ENCODE measurements at regions not wholly inside any gene's neighbourhood (a gene's known extent, or its start where the extent isn't known, plus 50 kb on each side); places are given as distances from the start of the nearest gene placed in this dataset.

- TF ChIP-seq, protein P1, sequence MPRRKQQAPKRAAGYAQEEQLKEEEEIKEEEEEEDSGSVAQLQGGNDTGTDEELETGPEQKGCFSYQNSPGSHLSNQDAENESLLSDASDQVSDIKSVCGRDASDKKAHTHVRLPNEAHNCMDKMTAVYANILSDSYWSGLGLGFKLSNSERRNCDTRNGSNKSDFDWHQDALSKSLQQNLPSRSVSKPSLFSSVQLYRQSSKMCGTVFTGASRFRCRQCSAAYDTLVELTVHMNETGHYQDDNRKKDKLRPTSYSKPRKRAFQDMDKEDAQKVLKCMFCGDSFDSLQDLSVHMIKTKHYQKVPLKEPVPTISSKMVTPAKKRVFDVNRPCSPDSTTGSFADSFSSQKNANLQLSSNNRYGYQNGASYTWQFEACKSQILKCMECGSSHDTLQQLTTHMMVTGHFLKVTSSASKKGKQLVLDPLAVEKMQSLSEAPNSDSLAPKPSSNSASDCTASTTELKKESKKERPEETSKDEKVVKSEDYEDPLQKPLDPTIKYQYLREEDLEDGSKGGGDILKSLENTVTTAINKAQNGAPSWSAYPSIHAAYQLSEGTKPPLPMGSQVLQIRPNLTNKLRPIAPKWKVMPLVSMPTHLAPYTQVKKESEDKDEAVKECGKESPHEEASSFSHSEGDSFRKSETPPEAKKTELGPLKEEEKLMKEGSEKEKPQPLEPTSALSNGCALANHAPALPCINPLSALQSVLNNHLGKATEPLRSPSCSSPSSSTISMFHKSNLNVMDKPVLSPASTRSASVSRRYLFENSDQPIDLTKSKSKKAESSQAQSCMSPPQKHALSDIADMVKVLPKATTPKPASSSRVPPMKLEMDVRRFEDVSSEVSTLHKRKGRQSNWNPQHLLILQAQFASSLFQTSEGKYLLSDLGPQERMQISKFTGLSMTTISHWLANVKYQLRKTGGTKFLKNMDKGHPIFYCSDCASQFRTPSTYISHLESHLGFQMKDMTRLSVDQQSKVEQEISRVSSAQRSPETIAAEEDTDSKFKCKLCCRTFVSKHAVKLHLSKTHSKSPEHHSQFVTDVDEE (CRISPR knock-in tag; IDR thresholded peaks at IDR 0.05): no peak
- TF ChIP-seq, protein P2, sequence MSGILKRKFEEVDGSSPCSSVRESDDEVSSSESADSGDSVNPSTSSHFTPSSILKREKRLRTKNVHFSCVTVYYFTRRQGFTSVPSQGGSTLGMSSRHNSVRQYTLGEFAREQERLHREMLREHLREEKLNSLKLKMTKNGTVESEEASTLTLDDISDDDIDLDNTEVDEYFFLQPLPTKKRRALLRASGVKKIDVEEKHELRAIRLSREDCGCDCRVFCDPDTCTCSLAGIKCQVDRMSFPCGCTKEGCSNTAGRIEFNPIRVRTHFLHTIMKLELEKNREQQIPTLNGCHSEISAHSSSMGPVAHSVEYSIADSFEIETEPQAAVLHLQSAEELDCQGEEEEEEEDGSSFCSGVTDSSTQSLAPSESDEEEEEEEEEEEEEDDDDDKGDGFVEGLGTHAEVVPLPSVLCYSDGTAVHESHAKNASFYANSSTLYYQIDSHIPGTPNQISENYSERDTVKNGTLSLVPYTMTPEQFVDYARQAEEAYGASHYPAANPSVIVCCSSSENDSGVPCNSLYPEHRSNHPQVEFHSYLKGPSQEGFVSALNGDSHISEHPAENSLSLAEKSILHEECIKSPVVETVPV (CRISPR knock-in tag; IDR thresholded peaks at IDR 0.05): no peak
- TF ChIP-seq ZFP30 (CRISPR knock-in tag; IDR thresholded peaks at IDR 0.05) (no peak), RARB (CRISPR knock-in tag; IDR thresholded peaks at IDR 0.05) (no peak), CSDC2 (CRISPR knock-in tag; IDR thresholded peaks at IDR 0.05) (no peak), OSR1 (CRISPR knock-in tag; IDR thresholded peaks at IDR 0.05) (no peak), BACH2 (CRISPR knock-in tag; IDR thresholded peaks at IDR 0.05; ENCODE audit: borderline replicate concordance) (no peak), ZNF70 (CRISPR knock-in tag; IDR thresholded peaks at IDR 0.05) (no peak), ZFP3 (CRISPR knock-in tag; IDR thresholded peaks at IDR 0.05) (no peak), SNAI2 (CRISPR knock-in tag; IDR thresholded peaks at IDR 0.05) (no peak), TOX (CRISPR knock-in tag; IDR thresholded peaks at IDR 0.05; ENCODE audit: borderline replicate concordance) (no peak)
- TF ChIP-seq, protein P3, sequence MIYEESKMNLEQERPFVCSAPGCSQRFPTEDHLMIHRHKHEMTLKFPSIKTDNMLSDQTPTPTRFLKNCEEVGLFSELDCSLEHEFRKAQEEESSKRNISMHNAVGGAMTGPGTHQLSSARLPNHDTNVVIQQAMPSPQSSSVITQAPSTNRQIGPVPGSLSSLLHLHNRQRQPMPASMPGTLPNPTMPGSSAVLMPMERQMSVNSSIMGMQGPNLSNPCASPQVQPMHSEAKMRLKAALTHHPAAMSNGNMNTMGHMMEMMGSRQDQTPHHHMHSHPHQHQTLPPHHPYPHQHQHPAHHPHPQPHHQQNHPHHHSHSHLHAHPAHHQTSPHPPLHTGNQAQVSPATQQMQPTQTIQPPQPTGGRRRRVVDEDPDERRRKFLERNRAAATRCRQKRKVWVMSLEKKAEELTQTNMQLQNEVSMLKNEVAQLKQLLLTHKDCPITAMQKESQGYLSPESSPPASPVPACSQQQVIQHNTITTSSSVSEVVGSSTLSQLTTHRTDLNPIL (CRISPR knock-in tag; IDR thresholded peaks at IDR 0.05; ENCODE audit: low read depth): no peak
These were observed 544.7 kb downstream of the CDH26 start (continued) for GRCh38 chr20:60502881-60503280.

- TF ChIP-seq ZC3H10 (CRISPR knock-in tag; IDR thresholded peaks at IDR 0.05) (no peak), CSDC2 (CRISPR knock-in tag; IDR thresholded peaks at IDR 0.05) (no peak)
- ATAC-seq: no peak
These were observed 547.2 kb downstream of the CDH26 start for GRCh38 chr20:60505423-60505822.

- TF ChIP-seq BACH2 (CRISPR knock-in tag; IDR thresholded peaks at IDR 0.05; ENCODE audit: borderline replicate concordance): no peak
- no peak for TF ChIP-seq TCF4 (CRISPR knock-in tag; IDR thresholded peaks at IDR 0.05; ENCODE audit: borderline replicate concordance)
- no peak for TF ChIP-seq ZNF70 (CRISPR knock-in tag; IDR thresholded peaks at IDR 0.05)
- TF ChIP-seq CSDC2 (CRISPR knock-in tag; IDR thresholded peaks at IDR 0.05): no peak
- TF ChIP-seq, protein P4, sequence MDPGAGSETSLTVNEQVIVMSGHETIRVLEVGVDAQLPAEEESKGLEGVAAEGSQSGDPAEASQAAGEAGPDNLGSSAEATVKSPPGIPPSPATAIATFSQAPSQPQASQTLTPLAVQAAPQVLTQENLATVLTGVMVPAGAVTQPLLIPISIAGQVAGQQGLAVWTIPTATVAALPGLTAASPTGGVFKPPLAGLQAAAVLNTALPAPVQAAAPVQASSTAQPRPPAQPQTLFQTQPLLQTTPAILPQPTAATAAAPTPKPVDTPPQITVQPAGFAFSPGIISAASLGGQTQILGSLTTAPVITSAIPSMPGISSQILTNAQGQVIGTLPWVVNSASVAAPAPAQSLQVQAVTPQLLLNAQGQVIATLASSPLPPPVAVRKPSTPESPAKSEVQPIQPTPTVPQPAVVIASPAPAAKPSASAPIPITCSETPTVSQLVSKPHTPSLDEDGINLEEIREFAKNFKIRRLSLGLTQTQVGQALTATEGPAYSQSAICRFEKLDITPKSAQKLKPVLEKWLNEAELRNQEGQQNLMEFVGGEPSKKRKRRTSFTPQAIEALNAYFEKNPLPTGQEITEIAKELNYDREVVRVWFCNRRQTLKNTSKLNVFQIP (CRISPR knock-in tag; IDR thresholded peaks at IDR 0.05; ENCODE audit: borderline replicate concordance, low read depth): no peak
- no peak for TF ChIP-seq PPARA (CRISPR knock-in tag; IDR thresholded peaks at IDR 0.05; ENCODE audit: borderline replicate concordance)
- no peak for TF ChIP-seq TOX (CRISPR knock-in tag; IDR thresholded peaks at IDR 0.05; ENCODE audit: borderline replicate concordance)
- TF ChIP-seq ZNF565 (CRISPR knock-in tag; conservative IDR thresholded peaks at IDR 0.05; ENCODE audit: low read depth): no peak
- TF ChIP-seq GLIS3 (CRISPR knock-in tag; IDR thresholded peaks at IDR 0.05): no peak
- no peak for TF ChIP-seq ZNF8 (CRISPR knock-in tag; IDR thresholded peaks at IDR 0.05)
- no peak for TF ChIP-seq OSR1 (CRISPR knock-in tag; IDR thresholded peaks at IDR 0.05)
- TF ChIP-seq, protein P3 (CRISPR knock-in tag; IDR thresholded peaks at IDR 0.05; ENCODE audit: low read depth): no peak
- TF ChIP-seq ESRRG (CRISPR knock-in tag; IDR thresholded peaks at IDR 0.05): no peak
- TF ChIP-seq SNAI2 (CRISPR knock-in tag; IDR thresholded peaks at IDR 0.05): no peak
- TF ChIP-seq, protein P2 (CRISPR knock-in tag; IDR thresholded peaks at IDR 0.05): no peak
- ATAC-seq: no peak
These were observed 547.8 kb downstream of the CDH26 start for GRCh38 chr20:60506061-60506460.
